ENCODE measurements at regions not wholly inside any gene's neighbourhood (a gene's known extent, or its start where the extent isn't known, plus 50 kb on each side); places are given as distances from the start of the nearest gene placed in this dataset.

DNA sequence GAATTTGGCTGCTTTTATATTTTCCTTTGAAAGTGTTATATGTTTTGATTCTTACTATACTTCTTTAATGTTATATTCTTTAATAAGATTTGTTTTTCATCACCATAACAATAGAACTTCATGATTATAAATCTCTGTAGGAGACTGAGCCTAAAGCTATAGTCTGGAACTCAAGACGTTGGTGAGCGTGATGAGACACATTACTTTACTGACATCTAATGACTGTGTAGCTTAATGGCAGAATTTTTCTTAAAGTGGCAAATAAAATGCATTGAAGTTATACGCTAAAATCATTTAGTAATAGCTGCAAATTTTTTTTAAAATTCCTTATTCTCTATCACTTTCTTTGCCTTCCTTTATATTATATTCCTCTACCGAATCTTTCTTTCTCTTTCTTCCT is 56.1 kb upstream of the HAO2 start:
- DNase-seq, result no peak
- Mint-ChIP-seq H3K4me1 (ENCODE audit: low read depth, unreplicated experiment) (no peaks in the 10 kb centered on the region), H3K4me3 (ENCODE audit: low read depth, unreplicated experiment) (no peak overlapping the region), H3K36me3 (ENCODE audit: insufficient read depth, unreplicated experiment) (no peaks in the 10 kb centered on the region), H3K9me3 (ENCODE audit: low read depth, unreplicated experiment) (no peaks in the 10 kb centered on the region), H3K27ac (ENCODE audit: unreplicated experiment) (no peak overlapping the region), H3K27me3 (ENCODE audit: unreplicated experiment) (peaks cover 43% of the 10 kb centered on the region)
- CTCF ChIA-PET, result no interaction called here
- BruUV-seq (replicated peaks), result no TSS peak
- TF ChIP-seq, protein P1, sequence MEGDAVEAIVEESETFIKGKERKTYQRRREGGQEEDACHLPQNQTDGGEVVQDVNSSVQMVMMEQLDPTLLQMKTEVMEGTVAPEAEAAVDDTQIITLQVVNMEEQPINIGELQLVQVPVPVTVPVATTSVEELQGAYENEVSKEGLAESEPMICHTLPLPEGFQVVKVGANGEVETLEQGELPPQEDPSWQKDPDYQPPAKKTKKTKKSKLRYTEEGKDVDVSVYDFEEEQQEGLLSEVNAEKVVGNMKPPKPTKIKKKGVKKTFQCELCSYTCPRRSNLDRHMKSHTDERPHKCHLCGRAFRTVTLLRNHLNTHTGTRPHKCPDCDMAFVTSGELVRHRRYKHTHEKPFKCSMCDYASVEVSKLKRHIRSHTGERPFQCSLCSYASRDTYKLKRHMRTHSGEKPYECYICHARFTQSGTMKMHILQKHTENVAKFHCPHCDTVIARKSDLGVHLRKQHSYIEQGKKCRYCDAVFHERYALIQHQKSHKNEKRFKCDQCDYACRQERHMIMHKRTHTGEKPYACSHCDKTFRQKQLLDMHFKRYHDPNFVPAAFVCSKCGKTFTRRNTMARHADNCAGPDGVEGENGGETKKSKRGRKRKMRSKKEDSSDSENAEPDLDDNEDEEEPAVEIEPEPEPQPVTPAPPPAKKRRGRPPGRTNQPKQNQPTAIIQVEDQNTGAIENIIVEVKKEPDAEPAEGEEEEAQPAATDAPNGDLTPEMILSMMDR (IDR thresholded peaks at IDR 0.05; ENCODE audit: unreplicated experiment), result no peak
- intact Hi-C loops (cut with micrococcal nuclease; ENCODE audit: unreplicated experiment), result no loop called here

DNA sequence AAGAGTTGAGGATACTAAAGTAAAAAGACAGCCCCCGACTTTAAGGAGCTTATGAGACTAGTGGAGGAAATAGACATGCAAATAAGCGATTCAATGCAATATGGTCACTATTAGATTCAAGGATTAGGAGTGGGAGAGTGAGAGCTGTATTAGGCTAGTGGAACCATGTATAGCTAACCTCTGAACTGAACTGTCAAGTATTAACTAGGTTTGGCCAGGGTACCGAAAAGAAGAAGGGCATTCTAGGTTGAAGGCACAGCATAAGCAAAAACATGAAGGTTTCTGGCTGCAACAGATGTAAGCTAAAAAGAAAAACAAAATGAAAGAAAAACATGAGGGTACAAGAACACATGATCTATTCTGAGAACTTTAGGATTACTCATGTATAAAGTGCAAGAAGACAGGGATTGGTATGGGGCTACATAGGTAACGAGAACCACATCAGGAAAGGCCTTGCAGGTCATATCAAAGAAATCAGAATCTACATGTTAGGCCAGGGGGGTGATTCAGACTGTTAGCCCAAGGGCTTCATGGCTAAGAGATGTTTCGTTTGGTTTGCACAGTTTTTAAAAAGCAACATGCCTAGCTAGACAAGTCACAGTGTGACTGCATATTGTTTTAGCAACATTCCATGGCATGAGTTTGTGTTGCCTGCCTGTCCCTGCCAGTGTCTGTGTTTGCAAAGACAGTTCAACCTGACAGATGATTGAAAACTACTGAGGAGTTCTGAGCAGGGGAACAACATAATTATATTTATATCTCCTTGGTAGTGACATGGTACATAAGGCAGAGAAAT is 54.4 kb upstream of the HAO2 start:
- H3K4me3 Mint-ChIP-seq (ENCODE audit: low read depth, unreplicated experiment), result no peak overlapping the region
- H3K4me1 Mint-ChIP-seq (ENCODE audit: low read depth, unreplicated experiment), result no peaks in the 10 kb centered on the region
- CTCF ChIA-PET, result no interaction called here
- H3K27ac Mint-ChIP-seq (ENCODE audit: unreplicated experiment), result no peak overlapping the region
- BruUV-seq (replicated peaks), result no TSS peak
- no peak for DNase-seq
- intact Hi-C loops (cut with micrococcal nuclease; ENCODE audit: unreplicated experiment), result no loop called here
- TF ChIP-seq, protein P1 (IDR thresholded peaks at IDR 0.05; ENCODE audit: unreplicated experiment), result no peak
- peaks cover 28% of the 10 kb centered on the region for H3K27me3 Mint-ChIP-seq (ENCODE audit: unreplicated experiment)
- no peaks in the 10 kb centered on the region for H3K9me3 Mint-ChIP-seq (ENCODE audit: low read depth, unreplicated experiment)
- no peaks in the 10 kb centered on the region for H3K36me3 Mint-ChIP-seq (ENCODE audit: insufficient read depth, unreplicated experiment)

DNA sequence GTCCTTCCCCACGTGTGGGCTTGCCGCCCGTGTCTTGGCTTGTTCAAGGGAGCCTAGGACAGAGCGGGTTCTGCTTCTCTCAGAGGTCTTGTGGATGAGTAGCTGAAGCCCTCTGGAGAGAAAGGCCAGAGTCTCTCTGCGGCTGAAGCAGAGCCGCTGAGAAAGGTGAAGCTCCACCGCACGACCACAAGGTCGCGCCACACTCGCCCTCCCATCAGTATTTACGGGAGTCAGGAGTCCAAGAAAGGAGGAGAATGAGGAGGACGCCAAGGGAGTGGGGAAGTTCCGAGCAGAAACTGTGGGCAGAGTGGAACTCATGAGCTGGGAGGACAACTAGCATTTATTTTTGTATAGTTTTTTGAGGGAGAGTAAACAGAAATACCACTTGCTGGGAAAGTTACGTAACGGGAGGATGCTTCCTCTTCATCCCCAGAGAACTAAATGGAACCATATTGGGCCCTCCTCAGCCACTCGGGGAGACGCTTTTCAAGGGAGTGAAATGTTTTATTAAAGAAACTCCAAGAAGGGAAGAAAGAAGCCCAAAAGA is 51.6 kb upstream of the HAO2 start:
- no peaks in the 10 kb centered on the region for H3K36me3 Mint-ChIP-seq (ENCODE audit: insufficient read depth, unreplicated experiment)
- intact Hi-C loops (cut with micrococcal nuclease; ENCODE audit: unreplicated experiment), result no loop called here
- no peaks in the 10 kb centered on the region for H3K9me3 Mint-ChIP-seq (ENCODE audit: low read depth, unreplicated experiment)
- no TSS peak for BruUV-seq (replicated peaks)
- H3K4me3 Mint-ChIP-seq (ENCODE audit: low read depth, unreplicated experiment), result no peak overlapping the region
- H3K4me1 Mint-ChIP-seq (ENCODE audit: low read depth, unreplicated experiment), result no peaks in the 10 kb centered on the region
- TF ChIP-seq, protein P1 (IDR thresholded peaks at IDR 0.05; ENCODE audit: unreplicated experiment), result peak; percentile 16
- no peak overlapping the region for H3K27ac Mint-ChIP-seq (ENCODE audit: unreplicated experiment)
- CTCF ChIA-PET, result no interaction called here
- peaks cover 11% of the 10 kb centered on the region for H3K27me3 Mint-ChIP-seq (ENCODE audit: unreplicated experiment)
- peak; percentile 3 for DNase-seq

- TF ChIP-seq, protein P1 (IDR thresholded peaks at IDR 0.05; ENCODE audit: unreplicated experiment), result no peak
- no peaks in the 10 kb centered on the region for H3K9me3 Mint-ChIP-seq (ENCODE audit: low read depth, unreplicated experiment)
- H3K27me3 Mint-ChIP-seq (ENCODE audit: unreplicated experiment), result peaks cover 8% of the 10 kb centered on the region
- intact Hi-C loops (cut with micrococcal nuclease; ENCODE audit: unreplicated experiment), result no loop called here
- BruUV-seq (replicated peaks), result no TSS peak
- DNase-seq, result no peak
- H3K4me1 Mint-ChIP-seq (ENCODE audit: low read depth, unreplicated experiment), result no peaks in the 10 kb centered on the region
- CTCF ChIA-PET, result no interaction called here
- H3K4me3 Mint-ChIP-seq (ENCODE audit: low read depth, unreplicated experiment), result no peak overlapping the region
- H3K36me3 Mint-ChIP-seq (ENCODE audit: insufficient read depth, unreplicated experiment), result no peaks in the 10 kb centered on the region
- H3K27ac Mint-ChIP-seq (ENCODE audit: unreplicated experiment), result no peak overlapping the region
Observed at GRCh38 chr1:119318466-119319309, 49.9 kb upstream of the HAO2 start.
